ENCODE measurements at regions not wholly inside any gene's neighbourhood (a gene's known extent, or its start where the extent isn't known, plus 50 kb on each side); places are given as distances from the start of the nearest gene placed in this dataset.

DNA sequence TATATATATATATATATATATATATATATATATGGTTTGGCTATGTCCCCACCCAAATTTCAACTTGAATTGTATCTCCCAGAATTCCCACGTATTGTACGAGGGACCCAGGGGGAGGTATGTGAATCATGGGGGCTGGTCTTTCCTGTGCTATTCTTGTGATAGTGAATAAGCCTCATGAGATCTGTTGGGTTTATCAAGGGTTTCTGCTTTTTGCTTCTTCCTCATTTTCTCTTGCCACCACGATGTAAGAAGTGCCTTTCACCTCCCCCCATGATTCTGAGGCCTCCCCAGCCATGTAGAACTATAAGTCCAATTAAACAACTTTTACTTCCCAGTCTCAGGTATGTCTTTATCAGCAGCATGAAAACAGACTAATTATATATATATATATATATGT lies 52.3 kb upstream of the ADAMTS2 start:
- TF ChIP-seq, protein P1, sequence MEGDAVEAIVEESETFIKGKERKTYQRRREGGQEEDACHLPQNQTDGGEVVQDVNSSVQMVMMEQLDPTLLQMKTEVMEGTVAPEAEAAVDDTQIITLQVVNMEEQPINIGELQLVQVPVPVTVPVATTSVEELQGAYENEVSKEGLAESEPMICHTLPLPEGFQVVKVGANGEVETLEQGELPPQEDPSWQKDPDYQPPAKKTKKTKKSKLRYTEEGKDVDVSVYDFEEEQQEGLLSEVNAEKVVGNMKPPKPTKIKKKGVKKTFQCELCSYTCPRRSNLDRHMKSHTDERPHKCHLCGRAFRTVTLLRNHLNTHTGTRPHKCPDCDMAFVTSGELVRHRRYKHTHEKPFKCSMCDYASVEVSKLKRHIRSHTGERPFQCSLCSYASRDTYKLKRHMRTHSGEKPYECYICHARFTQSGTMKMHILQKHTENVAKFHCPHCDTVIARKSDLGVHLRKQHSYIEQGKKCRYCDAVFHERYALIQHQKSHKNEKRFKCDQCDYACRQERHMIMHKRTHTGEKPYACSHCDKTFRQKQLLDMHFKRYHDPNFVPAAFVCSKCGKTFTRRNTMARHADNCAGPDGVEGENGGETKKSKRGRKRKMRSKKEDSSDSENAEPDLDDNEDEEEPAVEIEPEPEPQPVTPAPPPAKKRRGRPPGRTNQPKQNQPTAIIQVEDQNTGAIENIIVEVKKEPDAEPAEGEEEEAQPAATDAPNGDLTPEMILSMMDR (conservative IDR thresholded peaks at IDR 0.05) = no peak
- TF ChIP-seq EZH2 (IDR thresholded peaks at IDR 0.05; ENCODE audit: low read depth) = no peak
